Progenitor cell of endocrine pancreas (in vitro differentiated cells): ENCODE measurements at regions not wholly inside any gene's neighbourhood (a gene's known extent, or its start where the extent isn't known, plus 50 kb on each side); places are given as distances from the start of the nearest gene placed in this dataset.
"Not testable (repeated sequence)": the region's sequence is repeated elsewhere in the genome, so short reads cannot be mapped to it uniquely, and the experiment has no call there.

Experiments used
- DNase-seq: peaks from one replicate; pipeline ENCODE4 v3.0.0; 2021; ENCODE audit warnings: low spot score; ENCODE audit not compliant: unreplicated experiment
- H3K27ac Mint-ChIP-seq: 2 replicates; pipeline ENCODE4 v1.8.0; 2021; ENCODE audit warnings: mild to moderate bottlenecking, moderate library complexity, mixed read lengths
- H3K27me3 Mint-ChIP-seq: 2 replicates; pipeline ENCODE4 v1.8.0; 2021; ENCODE audit warnings: mixed read lengths
- H3K36me3 Mint-ChIP-seq: 2 replicates; pipeline ENCODE4 v1.8.0; 2022; ENCODE audit warnings: mixed read lengths; ENCODE audit not compliant: insufficient read depth
- H3K4me1 Mint-ChIP-seq: 2 replicates; pipeline ENCODE4 v1.8.0; 2021; ENCODE audit warnings: low read depth, mixed read lengths
- H3K4me3 Mint-ChIP-seq: 2 replicates; pipeline ENCODE4 v1.8.0; 2021; ENCODE audit warnings: low read depth, mild to moderate bottlenecking, moderate library complexity, mixed read lengths
- H3K9me3 Mint-ChIP-seq: 2 replicates; pipeline ENCODE4 v1.8.0; 2021; ENCODE audit warnings: low read depth, mixed read lengths
- TF ChIP-seq, protein P1 (sequence below): fragments of 200-600 bp; sonication (generic); IDR thresholded peaks from one replicate; pipeline ENCODE4 v1.5.0; 2021; ENCODE audit warnings: antibody characterized with exemption, mild to moderate bottlenecking; ENCODE audit not compliant: unreplicated experiment

DNA sequence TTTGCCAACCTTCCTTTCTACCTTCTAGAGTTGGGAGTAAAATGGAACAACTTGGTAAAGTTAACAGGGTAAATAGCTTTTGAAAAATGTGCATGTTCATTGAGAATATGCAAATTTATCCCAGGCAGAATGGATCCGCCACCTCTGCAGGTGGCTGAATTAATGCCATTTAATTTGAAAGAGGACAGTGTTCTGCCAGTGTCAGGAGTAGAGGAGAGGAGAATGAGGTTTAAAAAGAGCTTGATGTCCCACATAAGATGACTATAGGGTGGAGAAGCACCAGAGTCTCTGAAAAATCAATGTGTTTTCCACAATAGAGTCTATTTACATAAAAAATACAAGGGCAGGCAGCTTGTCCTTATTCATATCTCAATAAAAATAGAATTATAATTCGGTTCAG lies 1804.3 kb upstream of the PCDH10 start:
- no peaks in the 10 kb centered on the region for H3K9me3 Mint-ChIP-seq
- H3K36me3 Mint-ChIP-seq: no peaks in the 10 kb centered on the region
- TF ChIP-seq, protein P1, sequence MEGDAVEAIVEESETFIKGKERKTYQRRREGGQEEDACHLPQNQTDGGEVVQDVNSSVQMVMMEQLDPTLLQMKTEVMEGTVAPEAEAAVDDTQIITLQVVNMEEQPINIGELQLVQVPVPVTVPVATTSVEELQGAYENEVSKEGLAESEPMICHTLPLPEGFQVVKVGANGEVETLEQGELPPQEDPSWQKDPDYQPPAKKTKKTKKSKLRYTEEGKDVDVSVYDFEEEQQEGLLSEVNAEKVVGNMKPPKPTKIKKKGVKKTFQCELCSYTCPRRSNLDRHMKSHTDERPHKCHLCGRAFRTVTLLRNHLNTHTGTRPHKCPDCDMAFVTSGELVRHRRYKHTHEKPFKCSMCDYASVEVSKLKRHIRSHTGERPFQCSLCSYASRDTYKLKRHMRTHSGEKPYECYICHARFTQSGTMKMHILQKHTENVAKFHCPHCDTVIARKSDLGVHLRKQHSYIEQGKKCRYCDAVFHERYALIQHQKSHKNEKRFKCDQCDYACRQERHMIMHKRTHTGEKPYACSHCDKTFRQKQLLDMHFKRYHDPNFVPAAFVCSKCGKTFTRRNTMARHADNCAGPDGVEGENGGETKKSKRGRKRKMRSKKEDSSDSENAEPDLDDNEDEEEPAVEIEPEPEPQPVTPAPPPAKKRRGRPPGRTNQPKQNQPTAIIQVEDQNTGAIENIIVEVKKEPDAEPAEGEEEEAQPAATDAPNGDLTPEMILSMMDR: no peak
- no peak overlapping the region for H3K27ac Mint-ChIP-seq
- H3K4me3 Mint-ChIP-seq: no peak overlapping the region
- no peak for DNase-seq
- peaks cover 9% of the 10 kb centered on the region for H3K4me1 Mint-ChIP-seq
- no peaks in the 10 kb centered on the region for H3K27me3 Mint-ChIP-seq

- Mint-ChIP-seq H3K27ac (no peak overlapping the region), H3K9me3 (peaks cover 3% of the 10 kb centered on the region), H3K4me3 (no peak overlapping the region), H3K36me3 (no peaks in the 10 kb centered on the region), H3K27me3 (no peaks in the 10 kb centered on the region), H3K4me1 (peaks cover 9% of the 10 kb centered on the region)
- DNase-seq: no peak
- TF ChIP-seq, protein P1: no peak
These were observed 1801.3 kb upstream of the PCDH10 start for GRCh38 chr4:131347816-131348215.

DNA sequence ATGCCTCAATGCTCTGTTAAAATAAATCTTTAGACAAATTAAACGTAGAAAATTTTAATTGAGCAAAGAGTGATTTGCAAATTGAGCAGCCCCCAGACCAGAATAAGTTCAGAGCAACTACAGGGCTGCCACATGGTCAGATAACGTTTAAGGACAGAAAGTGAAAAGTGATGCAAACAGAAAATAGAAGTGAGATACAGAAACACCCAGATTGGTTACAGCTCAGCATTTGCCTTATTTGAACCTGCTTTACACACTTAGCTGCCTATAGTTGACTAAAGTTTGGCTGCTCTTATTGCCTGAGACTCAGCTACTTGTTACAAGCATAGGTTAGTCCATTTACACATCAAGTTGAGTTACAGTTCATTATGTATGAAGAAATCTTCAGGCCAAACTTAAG lies 1800.8 kb upstream of the PCDH10 start:
- H3K4me3 Mint-ChIP-seq: no peak overlapping the region
- no peaks in the 10 kb centered on the region for H3K27me3 Mint-ChIP-seq
- H3K9me3 Mint-ChIP-seq: peaks cover 5% of the 10 kb centered on the region

GRCh38 chr4:131352371-131352770 lies 1796.7 kb upstream of the PCDH10 start:
- not testable (repeated sequence) for H3K36me3 Mint-ChIP-seq, DNase-seq, H3K9me3 Mint-ChIP-seq

More for the DNA sequence above, 1800.8 kb upstream of the PCDH10 start:
- Mint-ChIP-seq H3K36me3 (no peaks in the 10 kb centered on the region), H3K27ac (no peak overlapping the region), H3K4me1 (peaks cover 9% of the 10 kb centered on the region)
- TF ChIP-seq, protein P1: no peak
- no peak for DNase-seq

GRCh38 chr4:131366714-131367113 lies 1782.4 kb upstream of the PCDH10 start:
- H3K9me3 Mint-ChIP-seq: no peaks in the 10 kb centered on the region
- TF ChIP-seq, protein P1: no peak
- H3K4me1 Mint-ChIP-seq: peaks cover 6% of the 10 kb centered on the region
- no peaks in the 10 kb centered on the region for H3K27me3 Mint-ChIP-seq
- no peak overlapping the region for H3K4me3 Mint-ChIP-seq
- no peaks in the 10 kb centered on the region for H3K36me3 Mint-ChIP-seq
- H3K27ac Mint-ChIP-seq: no peak overlapping the region
- DNase-seq: no peak

More at GRCh38 chr4:131352371-131352770, 1796.7 kb upstream of the PCDH10 start:
- H3K27me3 Mint-ChIP-seq, H3K4me1 Mint-ChIP-seq, H3K4me3 Mint-ChIP-seq, H3K27ac Mint-ChIP-seq: not testable (repeated sequence)

- no peak for DNase-seq
- Mint-ChIP-seq H3K4me1 (peaks cover 6% of the 10 kb centered on the region), H3K9me3 (no peaks in the 10 kb centered on the region), H3K27me3 (no peaks in the 10 kb centered on the region), H3K4me3 (no peak overlapping the region), H3K27ac (no peak overlapping the region), H3K36me3 (no peaks in the 10 kb centered on the region)
- TF ChIP-seq, protein P1: no peak
These were observed 1781.7 kb upstream of the PCDH10 start for GRCh38 chr4:131367441-131367840.
